SW480 (cell line): ENCODE measurements at regions not wholly inside any gene's neighbourhood (a gene's known extent, or its start where the extent isn't known, plus 50 kb on each side); places are given as distances from the start of the nearest gene placed in this dataset.
"Not testable (repeated sequence)": the region's sequence is repeated elsewhere in the genome, so short reads cannot be mapped to it uniquely, and the experiment has no call there.

Experiments used
- DNase-seq: peaks from one replicate; pipeline ENCODE4 v3.0.0-alpha.2; 2016; ENCODE audit warnings: low spot score

DNA sequence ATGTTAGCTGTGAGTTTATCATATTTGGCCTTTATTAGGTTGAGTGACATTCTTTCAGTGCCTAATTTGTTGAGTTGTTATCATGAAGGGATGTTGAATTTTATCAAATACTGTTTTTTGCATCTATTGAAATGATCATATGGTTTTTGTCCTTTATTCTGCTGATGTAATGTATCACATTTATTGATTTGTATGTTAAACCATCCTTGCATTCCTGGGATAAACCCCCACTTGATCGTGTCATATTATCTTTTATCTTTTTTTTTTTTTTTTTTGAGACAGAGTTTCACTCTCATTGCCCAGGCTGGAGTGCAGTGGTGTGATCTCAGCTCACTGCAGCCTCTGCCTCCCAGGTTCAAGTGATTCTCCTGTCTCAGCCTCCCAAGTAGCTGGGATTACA, 51.9 kb upstream of the MFGE8 start:
- DNase-seq: not testable (repeated sequence)

DNA sequence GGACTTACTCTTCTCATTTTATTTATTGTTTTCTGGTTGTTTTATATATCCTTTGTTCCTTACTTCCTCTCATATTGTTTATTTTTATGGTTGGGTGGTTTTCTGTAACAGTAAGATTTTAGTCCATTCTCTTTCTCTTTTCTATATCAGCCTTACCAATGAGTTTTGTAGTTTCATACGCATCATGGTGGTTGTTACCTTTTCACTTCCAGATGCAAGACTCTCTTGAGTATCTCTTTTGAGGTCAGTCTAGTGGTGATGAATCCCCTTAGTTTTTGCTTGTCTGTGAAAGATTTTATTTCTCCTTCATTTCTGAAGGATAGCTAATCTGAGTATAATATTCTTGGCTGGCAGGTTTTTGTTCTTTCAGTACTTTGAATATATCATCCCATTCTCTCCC, 57.1 kb upstream of the MFGE8 start:
- DNase-seq: no peak

DNA sequence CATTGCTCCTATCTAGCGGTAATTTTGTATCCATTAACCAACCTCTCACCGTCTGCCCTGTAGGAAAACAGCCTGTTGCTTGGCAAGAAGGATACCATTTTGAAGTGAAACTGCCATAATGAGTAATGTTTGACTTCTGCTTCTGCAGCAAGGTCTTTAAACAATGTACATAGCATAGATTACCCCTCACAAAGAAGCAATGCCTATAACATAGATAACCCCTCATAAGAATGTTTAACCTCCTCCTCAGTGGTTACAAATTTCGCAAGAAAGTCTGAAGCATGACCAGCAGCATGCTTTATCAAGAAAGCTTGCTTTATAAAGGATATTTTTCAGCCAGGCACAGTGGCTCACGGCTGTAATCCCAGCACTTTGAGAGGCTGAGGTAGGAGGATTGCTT, 61.2 kb upstream of the MFGE8 start:
- DNase-seq: no peak

DNA sequence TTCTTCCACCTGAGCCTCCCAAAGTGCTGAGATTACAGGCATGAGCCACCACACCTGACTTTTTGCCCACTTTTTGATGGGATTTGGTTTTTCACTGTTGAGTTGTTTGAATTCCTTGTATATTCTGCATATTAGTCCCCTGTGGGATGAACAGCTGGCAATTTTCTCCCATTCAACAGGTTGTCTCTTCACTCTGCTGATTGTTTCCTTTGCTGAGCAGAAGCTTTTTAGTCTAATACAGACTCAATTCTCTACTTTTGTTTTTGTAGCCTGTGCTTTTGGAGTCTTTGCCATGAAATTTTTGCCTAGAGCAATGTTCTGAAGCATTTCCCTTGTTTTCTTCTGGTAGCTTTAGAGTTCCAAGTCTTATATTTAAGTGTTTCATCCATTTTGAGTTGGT, 62.7 kb upstream of the MFGE8 start:
- no peak for DNase-seq

DNA sequence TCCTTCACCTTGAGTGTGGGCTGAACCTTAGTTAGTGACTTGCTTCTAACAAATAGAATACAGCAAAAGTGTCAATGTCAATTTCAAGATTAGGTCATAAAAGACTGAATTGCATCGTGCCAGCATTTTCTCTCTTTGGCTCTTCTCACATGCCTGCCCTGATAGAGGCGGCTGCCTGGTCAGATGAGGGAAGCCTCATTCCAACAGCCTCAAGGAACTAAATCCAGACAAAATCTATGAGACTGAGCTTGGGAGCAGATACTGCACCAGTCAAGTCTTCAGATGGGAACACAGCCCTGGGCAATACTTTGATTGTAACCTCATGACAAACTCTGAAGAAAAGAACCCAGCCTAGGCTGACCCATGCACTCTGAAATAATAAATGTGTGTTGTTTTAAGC, 63.5 kb upstream of the MFGE8 start:
- DNase-seq: no peak

DNA sequence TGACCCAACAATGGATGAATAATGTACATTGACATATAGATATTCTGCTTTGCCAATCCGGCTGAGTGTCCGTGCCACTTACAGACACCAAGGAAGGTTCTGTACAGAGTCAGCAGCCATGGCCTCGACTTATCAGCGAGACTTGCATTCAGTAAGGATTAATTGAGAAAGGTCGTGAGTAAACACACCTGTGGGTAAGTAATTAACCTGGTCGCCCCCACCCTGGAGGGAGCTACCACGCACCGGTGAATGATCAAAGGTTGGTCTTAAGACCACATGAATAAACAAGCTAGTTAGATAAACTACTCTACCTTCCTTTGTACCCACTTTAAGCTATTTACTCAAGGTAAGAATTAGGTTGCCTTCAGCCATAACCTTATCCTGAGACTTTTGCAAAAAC, 66.5 kb upstream of the MFGE8 start:
- DNase-seq: no peak

DNA sequence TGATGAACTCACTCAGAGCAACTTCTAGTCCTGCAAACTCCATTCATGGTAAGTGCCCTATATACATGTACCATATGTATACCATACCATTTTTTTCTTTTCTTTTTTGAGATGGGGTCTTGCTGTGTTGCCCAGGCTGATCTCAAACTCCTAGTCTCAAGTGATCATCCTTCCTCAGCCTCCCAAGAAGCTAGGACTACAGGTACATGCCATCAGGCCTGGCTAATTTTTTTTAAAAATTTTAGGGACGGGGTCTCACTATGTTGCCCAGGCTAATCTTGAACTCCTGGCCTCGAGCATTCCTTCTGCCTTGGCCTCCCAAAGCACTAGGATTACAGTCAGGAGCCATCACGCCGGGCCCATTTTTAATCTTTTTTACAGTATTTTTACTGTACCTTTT, 67.3 kb upstream of the MFGE8 start:
- DNase-seq: no peak

DNA sequence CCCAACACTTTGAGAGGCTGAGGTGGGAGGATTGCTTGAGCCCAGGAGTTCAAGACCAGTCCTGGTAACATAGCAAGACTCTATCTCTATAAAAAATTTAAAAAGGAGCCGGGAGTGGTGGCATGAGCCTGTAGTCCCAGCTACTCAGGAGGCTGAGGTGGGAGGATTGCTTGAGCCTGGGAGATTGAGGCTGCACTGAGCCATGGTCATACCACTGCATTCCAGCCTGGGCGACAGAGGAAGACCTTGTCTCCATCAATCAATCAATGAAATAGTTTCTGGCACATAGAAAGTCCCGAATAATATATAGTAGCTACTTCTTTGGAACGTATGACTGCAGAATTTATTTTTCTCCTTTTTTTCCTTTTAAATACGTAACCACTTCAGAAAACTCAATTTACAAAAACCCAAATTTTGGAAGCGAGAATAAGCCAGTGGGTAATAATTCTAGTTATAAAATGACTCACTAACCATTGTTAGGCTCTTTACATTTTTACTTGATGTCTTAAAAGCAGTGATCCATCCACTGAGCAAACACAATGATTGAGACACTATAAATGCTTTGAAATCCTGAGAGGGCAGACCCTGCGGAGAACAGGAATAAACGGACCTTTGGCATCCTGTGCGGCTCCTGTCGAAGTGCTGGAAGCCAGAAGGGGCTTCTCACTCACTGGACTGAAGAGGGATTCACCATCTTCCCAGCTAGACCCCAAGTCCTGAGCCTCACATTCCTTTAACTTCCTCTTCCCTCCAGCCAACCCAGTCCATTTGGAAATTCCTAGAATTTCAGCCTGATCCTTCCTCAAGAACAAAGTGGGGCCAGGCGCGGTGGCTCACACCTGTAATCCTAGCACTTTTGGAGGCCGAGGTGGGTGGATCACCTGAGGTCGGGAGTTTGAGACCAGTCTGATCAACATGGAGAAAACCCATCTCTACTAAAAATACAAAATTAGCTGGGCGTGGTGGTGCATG, 68.4 kb upstream of the MFGE8 start:
- no peak for DNase-seq

DNA sequence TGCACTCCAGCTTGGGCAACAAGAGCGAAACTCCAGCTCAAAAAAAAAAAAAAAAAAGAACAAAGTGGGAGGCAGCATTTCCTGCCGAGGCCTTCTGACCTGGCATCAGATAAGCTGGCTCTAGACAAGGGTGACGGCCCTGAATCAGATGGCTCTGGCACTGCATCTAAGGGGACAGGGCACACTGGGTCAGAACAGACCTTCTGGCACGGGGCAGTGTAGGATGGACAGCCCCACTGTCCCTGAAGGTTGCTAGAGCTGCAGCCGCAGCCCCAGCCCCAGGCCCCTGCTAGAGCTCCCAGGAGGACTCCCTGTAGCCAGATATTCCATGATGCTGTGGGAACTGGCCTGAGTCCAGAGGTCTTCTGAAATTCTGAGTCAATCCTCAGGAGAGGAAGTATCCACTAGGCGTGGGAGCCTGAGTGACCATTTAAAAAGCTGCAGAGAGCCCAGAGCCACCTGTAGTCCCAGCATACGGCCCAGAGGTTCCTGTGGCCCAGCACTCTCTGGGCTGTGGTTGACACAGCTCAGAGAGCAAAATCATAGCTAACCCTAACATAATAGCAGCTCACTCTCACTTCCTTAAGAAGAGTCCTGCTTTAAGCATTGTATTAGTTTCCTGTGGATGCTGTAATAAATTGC, 69.2 kb upstream of the MFGE8 start:
- DNase-seq: no peak

DNA sequence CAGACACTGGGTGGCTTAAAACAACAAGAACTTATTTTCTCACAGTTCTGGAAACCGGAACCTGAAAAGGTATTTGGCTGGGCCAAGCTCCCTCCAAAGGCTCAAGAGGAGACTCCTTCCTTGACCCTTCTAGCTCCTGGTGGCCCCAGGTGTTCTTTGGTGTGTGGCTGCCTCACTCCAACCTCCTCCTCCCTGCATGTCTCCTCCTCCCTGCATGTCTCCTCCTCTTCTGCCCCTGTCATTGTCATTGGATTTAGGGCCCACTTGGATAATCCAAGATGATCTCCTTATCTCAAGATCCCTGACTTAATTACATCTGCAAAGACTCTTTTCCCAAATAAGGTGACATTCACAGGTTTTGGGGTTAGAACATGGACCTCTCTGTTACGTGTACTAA, 69.8 kb upstream of the MFGE8 start:
- no peak for DNase-seq

DNA sequence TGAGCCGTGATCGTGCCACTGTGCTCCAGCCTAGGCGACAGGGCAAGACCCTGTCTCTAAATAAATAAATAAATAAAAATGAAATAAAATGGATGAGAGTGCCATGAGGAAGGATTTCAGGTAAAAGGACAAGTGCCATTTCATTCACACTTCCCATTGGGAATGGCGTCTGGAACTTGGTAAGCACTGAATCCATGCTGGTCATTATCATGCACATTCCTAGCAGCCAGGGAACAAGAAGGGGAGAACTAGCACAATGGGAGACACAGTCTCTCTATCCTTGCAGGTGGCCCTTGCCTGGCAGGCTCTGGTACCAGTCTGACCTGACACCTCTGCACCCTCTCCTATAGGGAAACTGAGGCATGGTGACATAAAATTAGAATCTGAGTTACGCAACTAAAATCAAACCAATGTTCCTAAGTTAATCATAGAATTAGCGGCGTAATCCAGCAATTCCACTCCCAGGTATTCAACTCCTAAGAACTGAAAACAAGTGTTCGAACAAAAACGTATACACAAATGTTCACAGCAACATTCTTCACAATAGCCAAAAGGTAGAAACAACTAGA, 70.8 kb upstream of the MFGE8 start:
- DNase-seq: no peak

DNA sequence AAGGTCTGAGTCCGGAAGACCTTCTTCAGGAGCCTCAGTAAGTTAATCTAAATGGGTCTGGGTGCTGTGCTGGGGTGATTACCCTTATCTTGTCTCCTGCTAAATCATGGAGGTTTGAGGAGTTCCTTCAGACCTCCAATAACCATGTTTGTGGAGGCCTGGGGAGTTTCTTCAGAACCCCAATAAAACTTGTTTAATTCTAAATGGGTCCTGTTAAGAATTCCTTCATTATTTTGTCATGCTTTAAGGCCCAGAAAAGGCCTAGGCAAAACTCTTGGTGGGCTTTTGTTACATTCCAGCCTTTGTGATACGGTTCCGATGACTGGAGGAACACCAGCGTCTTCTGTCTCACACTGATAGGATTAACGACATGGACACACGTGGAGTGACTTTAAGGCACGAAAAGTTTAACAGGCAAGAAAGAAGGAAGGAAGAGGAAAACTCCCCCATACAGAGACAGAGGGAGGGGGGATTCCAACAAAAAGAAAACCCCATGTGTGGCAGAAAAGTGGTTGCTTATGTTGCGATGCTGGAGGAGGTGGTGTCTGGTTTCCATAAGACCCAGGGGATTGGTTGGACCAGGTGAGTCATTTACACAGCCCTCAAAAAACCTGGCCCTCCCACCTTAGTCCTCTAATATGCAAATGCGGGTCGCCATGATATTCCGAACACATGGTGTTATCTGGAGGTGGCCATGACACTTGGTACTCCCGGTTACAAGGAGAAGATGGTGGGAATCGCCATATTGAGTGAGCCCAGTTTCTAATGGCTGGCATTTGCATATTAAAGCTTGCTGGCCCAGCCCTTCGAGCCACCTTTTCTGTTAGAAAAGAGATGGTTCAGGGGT, 72.6 kb upstream of the MFGE8 start:
- DNase-seq: peak; percentile 20

DNA sequence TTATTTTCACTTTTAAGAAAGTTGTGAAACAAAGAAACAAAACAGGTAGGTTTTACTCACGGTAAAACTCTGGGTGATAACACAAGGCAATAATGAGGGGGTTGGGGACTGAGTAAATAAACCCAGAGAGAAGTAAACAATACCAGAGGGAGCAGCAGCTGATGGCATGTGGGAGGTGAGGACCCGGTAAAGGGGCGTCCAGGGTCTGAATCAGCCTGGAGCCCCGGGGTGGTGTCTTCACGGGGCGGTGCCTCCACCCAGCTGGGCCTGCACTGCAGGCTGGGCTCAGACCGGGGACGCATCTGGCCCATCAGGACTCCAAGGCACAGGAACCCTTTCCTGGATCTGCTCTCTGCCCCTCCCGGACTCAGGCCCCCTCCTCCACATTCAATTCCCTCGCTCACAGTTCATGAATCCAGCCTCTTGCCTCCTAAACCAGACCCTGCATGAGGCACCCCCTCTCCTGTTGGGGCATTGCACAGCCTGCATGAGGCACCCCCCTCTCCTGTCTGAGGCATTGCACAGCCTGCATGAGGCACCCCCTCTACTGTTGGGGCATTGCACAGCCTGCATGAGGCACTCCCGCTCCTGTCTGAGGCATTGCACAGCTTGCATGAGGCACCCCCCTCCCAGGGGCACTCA, 73.9 kb upstream of the MFGE8 start:
- no peak for DNase-seq

DNA sequence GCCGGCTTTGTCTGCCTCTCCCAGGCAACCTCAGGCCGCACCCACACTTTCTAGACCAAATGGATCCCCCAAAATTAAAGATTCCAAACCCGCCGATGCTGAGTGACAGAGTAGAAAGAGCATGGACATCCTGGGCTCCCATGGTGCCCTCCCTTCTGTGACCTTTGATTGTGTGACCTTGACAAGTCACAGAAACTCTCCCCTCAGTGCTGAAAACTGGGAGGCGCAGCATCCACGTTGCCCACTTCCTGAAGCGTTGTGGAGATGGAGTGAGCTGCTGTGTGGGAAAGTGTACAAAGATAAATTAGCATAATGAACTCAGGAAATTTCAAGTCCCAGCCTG, 74.4 kb upstream of the MFGE8 start:
- no peak for DNase-seq

DNA sequence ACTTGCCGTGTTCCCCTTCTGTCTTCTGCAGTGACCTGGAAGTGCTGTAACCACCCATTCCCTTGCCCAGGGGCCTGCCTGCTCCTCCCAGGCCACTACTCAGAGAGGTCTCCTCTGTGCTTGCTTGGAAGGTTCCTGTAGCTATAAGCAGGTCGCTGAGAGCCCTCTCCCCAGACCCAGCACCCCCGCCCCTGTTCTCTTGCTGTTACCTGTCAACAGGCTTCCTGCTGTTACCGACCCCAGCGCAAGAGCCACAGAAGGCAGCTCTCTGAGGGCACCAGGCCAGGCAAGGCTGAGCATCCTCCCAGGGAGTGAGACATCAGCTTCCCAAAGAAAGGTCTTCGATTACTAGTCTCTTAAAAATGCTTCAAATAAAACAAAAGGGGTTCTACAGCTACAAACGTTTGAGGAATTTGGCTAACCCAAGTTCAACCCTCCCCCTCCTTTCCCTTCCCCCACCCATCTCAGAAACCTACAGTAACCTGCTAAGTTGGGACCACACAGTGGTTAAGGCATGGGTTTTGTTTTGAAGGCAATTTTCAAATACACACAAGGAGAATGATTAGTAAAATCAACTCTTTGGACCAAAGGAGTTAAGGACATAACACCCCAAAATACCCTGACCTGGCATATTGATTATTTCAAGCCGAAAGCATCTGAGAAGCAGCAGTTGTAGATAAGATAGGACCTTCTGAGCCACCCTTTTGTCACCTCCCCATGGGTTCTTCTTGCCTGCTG, 74.9 kb upstream of the MFGE8 start:
- DNase-seq: no peak

DNA sequence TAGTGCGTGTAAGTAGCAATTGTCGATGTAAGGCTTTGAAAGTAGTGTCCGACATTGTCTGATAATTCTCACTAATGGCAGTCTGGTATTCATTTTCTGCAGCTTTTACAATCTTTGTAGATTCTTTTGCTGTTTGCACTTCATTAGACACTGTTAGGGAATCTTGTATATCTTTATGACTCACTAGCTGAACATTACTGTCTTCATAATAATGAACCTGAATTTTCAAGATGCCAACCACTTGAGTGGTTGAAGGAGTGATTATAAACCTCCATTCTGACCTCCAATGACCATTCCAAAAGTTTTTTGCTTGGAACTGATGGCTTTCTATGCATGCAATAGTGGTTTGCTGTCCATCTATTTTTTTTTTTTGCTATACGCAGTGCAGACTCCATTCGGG, 76.4 kb upstream of the MFGE8 start:
- DNase-seq: no peak

DNA sequence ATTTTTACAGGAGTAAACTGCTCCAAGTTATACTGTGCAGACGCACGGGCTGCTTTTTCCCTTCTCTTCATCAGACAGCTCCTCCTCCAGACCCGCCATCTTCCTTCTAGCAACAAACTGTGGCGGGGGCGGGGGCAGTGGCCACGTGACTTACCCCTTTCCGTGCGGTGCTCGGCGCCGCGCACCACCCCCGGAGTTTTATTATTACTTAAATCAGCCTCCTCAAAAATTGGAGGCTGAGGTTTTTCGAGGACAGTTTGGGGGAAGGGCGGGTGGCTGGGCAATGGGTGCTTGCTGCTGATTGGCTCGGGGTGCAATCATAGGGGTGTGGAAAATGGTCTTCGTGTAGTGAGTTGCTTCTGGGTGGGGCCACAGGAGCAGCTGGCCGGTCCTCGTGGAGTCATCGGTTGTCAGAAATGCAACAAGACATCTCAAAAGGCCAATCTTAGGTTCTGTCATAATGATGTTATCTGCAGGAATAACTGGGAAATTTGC, 77.1 kb upstream of the MFGE8 start:
- DNase-seq: no peak

DNA sequence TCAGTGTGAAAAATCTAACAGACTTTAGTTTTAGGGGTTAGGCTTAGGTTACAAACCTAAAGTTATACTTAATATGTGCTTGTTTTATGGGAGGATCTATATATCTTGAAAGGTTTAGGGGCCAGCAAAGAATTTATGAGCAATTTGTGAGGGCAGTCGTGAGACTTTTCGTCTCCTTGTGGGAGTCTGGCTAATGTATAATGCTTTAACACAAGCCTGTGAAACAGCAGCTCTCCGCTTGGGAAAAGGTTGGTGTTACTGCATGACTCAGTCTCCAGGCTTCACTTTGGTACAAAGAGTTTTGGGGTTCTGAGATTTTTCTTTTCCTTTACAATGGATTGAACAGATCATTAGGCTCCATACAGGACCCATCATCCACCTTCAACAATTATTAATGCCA, 79.0 kb upstream of the MFGE8 start:
- no peak for DNase-seq

DNA sequence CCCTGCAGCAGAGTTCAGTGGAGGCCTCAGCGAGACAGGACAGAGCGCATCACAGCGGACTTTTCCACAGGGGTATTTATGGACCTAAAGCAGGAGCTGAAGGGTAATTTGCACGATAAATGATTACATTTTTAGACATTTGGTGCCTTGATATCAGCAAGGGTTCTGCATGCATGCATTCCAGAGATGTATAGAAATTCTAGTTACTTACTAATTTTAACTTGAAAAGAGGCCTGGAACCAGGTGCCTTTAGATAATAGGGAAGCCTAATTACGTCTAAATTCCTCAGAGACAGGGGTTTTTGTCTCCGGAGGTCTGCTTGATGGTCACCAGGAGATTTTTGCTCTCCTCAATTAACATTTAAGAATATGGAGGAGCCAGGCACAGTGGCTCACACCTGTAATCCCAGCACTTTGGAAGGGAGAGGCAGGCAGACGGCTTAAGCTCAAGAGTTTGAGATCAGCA, 79.8 kb upstream of the MFGE8 start:
- no peak for DNase-seq

DNA sequence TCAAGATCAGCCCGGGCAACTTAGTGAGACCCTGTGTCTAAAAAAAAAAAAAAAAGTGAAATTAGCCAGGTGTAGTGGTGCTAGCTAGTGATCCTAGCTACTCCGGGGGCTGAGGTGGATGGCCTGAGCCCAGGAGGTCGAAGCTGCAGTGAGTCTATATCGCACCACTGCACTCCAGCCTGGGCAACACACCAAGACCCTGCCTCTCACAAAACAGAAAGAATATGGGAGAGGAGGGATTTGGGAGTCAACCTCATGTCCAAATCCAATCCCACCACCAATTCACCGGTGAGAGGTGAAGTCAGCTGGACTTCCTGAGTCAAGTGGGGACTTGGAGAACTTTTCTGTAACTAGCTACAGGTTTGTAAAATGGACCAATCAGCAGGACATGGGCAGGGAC, 80.5 kb upstream of the MFGE8 start:
- no peak for DNase-seq

DNA sequence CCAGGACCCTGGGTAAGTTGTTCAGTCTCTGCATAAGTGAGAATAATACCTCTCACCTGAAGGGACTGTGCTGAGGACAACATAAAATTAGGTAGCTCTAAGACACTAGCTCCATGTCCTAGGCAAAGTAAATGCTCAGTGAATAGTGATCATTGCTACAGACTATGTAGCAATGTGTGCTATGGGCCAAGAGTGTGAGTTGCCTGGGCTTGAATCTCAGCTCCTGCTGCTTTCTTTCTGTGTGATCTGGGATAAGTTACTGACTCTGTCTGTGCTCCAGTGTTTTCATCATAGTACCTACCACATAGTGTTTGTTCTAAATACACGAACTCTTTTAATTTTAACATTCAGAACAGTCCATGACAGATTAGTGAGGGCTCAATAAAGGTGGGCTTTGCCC, 81.1 kb upstream of the MFGE8 start:
- no peak for DNase-seq
